HEK293 (cell line): ENCODE measurements at regions not wholly inside any gene's neighbourhood (a gene's known extent, or its start where the extent isn't known, plus 50 kb on each side); places are given as distances from the start of the nearest gene placed in this dataset.

Source experiments
- CTCF ChIP-seq: fragments of 450-650 bp; formaldehyde crosslinking; IDR thresholded peaks from 2 replicates; pipeline ENCODE4 v1.5.1; 2016; ENCODE audit warnings: missing biosample characterization, missing genetic modification characterization
- HOXC10 ChIP-seq: sonication (generic); formaldehyde crosslinking; IDR thresholded peaks from 2 replicates; pipeline ENCODE4 v1.8.1; 2023; ENCODE audit warnings: mild to moderate bottlenecking, missing genetic modification reagents
- PATZ1 ChIP-seq: fragments of 450-650 bp; formaldehyde crosslinking; IDR thresholded peaks from 2 replicates; pipeline ENCODE4 v1.5.1; 2016; ENCODE audit warnings: missing biosample characterization, missing genetic modification characterization
- ZFP3 ChIP-seq: fragments of 450-650 bp; formaldehyde crosslinking; IDR thresholded peaks from 2 replicates; pipeline ENCODE4 v1.5.1; 2016; ENCODE audit warnings: low read depth, missing biosample characterization, missing genetic modification characterization

GRCh38 chr12:115235880-115236279 lies 551.9 kb upstream of the TBX3 start:
- TF ChIP-seq HOXC10 (CRISPR knock-in tag): no peak
- no peak for TF ChIP-seq CTCF (tag by site-specific recombination)
- no peak for TF ChIP-seq PATZ1
- TF ChIP-seq ZFP3 (tag by site-specific recombination): no peak
